ENCODE measurements at regions not wholly inside any gene's neighbourhood (a gene's known extent, or its start where the extent isn't known, plus 50 kb on each side); places are given as distances from the start of the nearest gene placed in this dataset.

GRCh38 chr1:219489636-219490035 is 123.3 kb downstream of the ZC3H11B start:
- Histone ChIP-seq H3K27me3 (no peaks in the 10 kb centered on the region), H3K9me3 (no peaks in the 10 kb centered on the region), H3K4me1 (no peaks in the 10 kb centered on the region), H3K4me3 (no peak overlapping the region), H3K36me3 (no peaks in the 10 kb centered on the region), H3K27ac (no peak overlapping the region)
- no peak for TF ChIP-seq CTCF (IDR thresholded peaks at IDR 0.05)
- intact Hi-C loops (cut with DNase I): no loop called here
- no peak for DNase-seq (ENCODE audit: low spot score in 2 of 2)

GRCh38 chr1:219488275-219488674 is 124.6 kb downstream of the ZC3H11B start:
- H3K4me1 ChIP-seq: no peaks in the 10 kb centered on the region
- H3K27me3 ChIP-seq: no peaks in the 10 kb centered on the region
- H3K9me3 ChIP-seq: no peaks in the 10 kb centered on the region
- no peak for TF ChIP-seq CTCF (IDR thresholded peaks at IDR 0.05)
- no peak overlapping the region for H3K4me3 ChIP-seq
- H3K36me3 ChIP-seq: no peaks in the 10 kb centered on the region
- DNase-seq (ENCODE audit: low spot score in 2 of 2): no peak
- intact Hi-C loops (cut with DNase I): no loop called here
- no peak overlapping the region for H3K27ac ChIP-seq

- intact Hi-C loops (cut with DNase I): no loop called here
- Histone ChIP-seq H3K27ac (no peak overlapping the region), H3K27me3 (no peaks in the 10 kb centered on the region), H3K9me3 (no peaks in the 10 kb centered on the region), H3K36me3 (no peaks in the 10 kb centered on the region), H3K4me1 (no peaks in the 10 kb centered on the region), H3K4me3 (no peak overlapping the region)
- no peak for DNase-seq (ENCODE audit: low spot score in 2 of 2)
- TF ChIP-seq CTCF (IDR thresholded peaks at IDR 0.05): no peak
Observed at GRCh38 chr1:219483530-219483929, 129.4 kb downstream of the ZC3H11B start.

GRCh38 chr1:219480011-219480410 is 132.9 kb downstream of the ZC3H11B start:
- no peak overlapping the region for H3K27ac ChIP-seq
- no peaks in the 10 kb centered on the region for H3K27me3 ChIP-seq
- TF ChIP-seq CTCF (IDR thresholded peaks at IDR 0.05): no peak
- DNase-seq (ENCODE audit: low spot score in 2 of 2): no peak
- H3K36me3 ChIP-seq: no peaks in the 10 kb centered on the region
- intact Hi-C loops (cut with DNase I): no loop called here
- no peaks in the 10 kb centered on the region for H3K9me3 ChIP-seq
- H3K4me3 ChIP-seq: no peak overlapping the region
- no peaks in the 10 kb centered on the region for H3K4me1 ChIP-seq

- H3K4me3 ChIP-seq: no peak overlapping the region
- H3K27me3 ChIP-seq: no peaks in the 10 kb centered on the region
- no peak overlapping the region for H3K27ac ChIP-seq
- intact Hi-C loops (cut with DNase I): no loop called here
- H3K4me1 ChIP-seq: no peaks in the 10 kb centered on the region
- no peaks in the 10 kb centered on the region for H3K36me3 ChIP-seq
- no peaks in the 10 kb centered on the region for H3K9me3 ChIP-seq
- no peak for TF ChIP-seq CTCF (IDR thresholded peaks at IDR 0.05)
- no peak for DNase-seq (ENCODE audit: low spot score in 2 of 2)
Observed at GRCh38 chr1:219478811-219479210, 134.1 kb downstream of the ZC3H11B start.

GRCh38 chr1:219477861-219478260 is 135.0 kb downstream of the ZC3H11B start:
- Histone ChIP-seq H3K36me3 (no peaks in the 10 kb centered on the region), H3K4me1 (no peaks in the 10 kb centered on the region), H3K27me3 (no peaks in the 10 kb centered on the region), H3K27ac (no peak overlapping the region), H3K4me3 (no peak overlapping the region), H3K9me3 (no peaks in the 10 kb centered on the region)
- no peak for DNase-seq (ENCODE audit: low spot score in 2 of 2)
- intact Hi-C loops (cut with DNase I): no loop called here
- no peak for TF ChIP-seq CTCF (IDR thresholded peaks at IDR 0.05)

Data from ascending aorta (tissue), 2 donors.